ENCODE measurements at regions not wholly inside any gene's neighbourhood (a gene's known extent, or its start where the extent isn't known, plus 50 kb on each side); places are given as distances from the start of the nearest gene placed in this dataset.

GRCh38 chr2:14316594-14316993 is 315.9 kb upstream of the LRATD1 start:
- H3K4me3 ChIP-seq, result no peak overlapping the region
- no peaks in the 10 kb centered on the region for H3K9me3 ChIP-seq
- DNase-seq (ENCODE audit: low spot score in 2 of 2), result no peak
- WGBS, result 42% methylated on average over 1 of the region's 1 CpG
- TF ChIP-seq CTCF (IDR thresholded peaks at IDR 0.05) (no peak), POLR2A (IDR thresholded peaks at IDR 0.05) (no peak), EP300 (IDR thresholded peaks at IDR 0.05) (no peak)
- no peaks in the 10 kb centered on the region for H3K36me3 ChIP-seq
- no peaks in the 10 kb centered on the region for H3K27me3 ChIP-seq
- H3K4me1 ChIP-seq, result no peaks in the 10 kb centered on the region
- H3K27ac ChIP-seq, result no peak overlapping the region

- Histone ChIP-seq H3K4me1 (no peaks in the 10 kb centered on the region), H3K27ac (no peak overlapping the region), H3K36me3 (no peaks in the 10 kb centered on the region), H3K9me3 (no peaks in the 10 kb centered on the region), H3K27me3 (no peaks in the 10 kb centered on the region), H3K4me3 (no peak overlapping the region)
- DNase-seq (ENCODE audit: low spot score in 2 of 2), result no peak
- 67% methylated on average over 4 of the region's 4 CpGs for WGBS
- TF ChIP-seq CTCF (IDR thresholded peaks at IDR 0.05), result no peak
- no peak for TF ChIP-seq POLR2A (IDR thresholded peaks at IDR 0.05)
- TF ChIP-seq EP300 (IDR thresholded peaks at IDR 0.05), result no peak
- no peak for TF ChIP-seq POLR2AphosphoS5 (IDR thresholded peaks at IDR 0.05)
Measured at GRCh38 chr2:14321357-14321756, 311.2 kb upstream of the LRATD1 start.

- Histone ChIP-seq H3K4me3 (no peak overlapping the region), H3K27me3 (no peaks in the 10 kb centered on the region), H3K9me3 (no peaks in the 10 kb centered on the region), H3K4me1 (no peaks in the 10 kb centered on the region), H3K27ac (no peak overlapping the region), H3K36me3 (no peaks in the 10 kb centered on the region)
- WGBS, result 58% methylated on average over 2 of the region's 2 CpGs
- TF ChIP-seq EP300 (IDR thresholded peaks at IDR 0.05) (no peak), CTCF (IDR thresholded peaks at IDR 0.05) (no peak), POLR2AphosphoS5 (IDR thresholded peaks at IDR 0.05) (no peak), POLR2A (IDR thresholded peaks at IDR 0.05) (no peak)
- no peak for DNase-seq (ENCODE audit: low spot score in 2 of 2)
Measured at GRCh38 chr2:14322306-14322705, 310.2 kb upstream of the LRATD1 start.

GRCh38 chr2:14324308-14324707 is 308.2 kb upstream of the LRATD1 start:
- DNase-seq (ENCODE audit: low spot score in 2 of 2), result no peak
- Histone ChIP-seq H3K36me3 (no peaks in the 10 kb centered on the region), H3K27ac (no peak overlapping the region), H3K9me3 (no peaks in the 10 kb centered on the region), H3K4me1 (no peaks in the 10 kb centered on the region), H3K4me3 (no peak overlapping the region), H3K27me3 (no peaks in the 10 kb centered on the region)
- 78% methylated on average over 2 of the region's 2 CpGs for WGBS
- TF ChIP-seq EP300 (IDR thresholded peaks at IDR 0.05) (no peak), POLR2AphosphoS5 (IDR thresholded peaks at IDR 0.05) (no peak), POLR2A (IDR thresholded peaks at IDR 0.05) (no peak), CTCF (IDR thresholded peaks at IDR 0.05) (no peak)

- H3K27me3 ChIP-seq, result no peaks in the 10 kb centered on the region
- H3K4me1 ChIP-seq, result no peaks in the 10 kb centered on the region
- no peak overlapping the region for H3K4me3 ChIP-seq
- H3K36me3 ChIP-seq, result no peaks in the 10 kb centered on the region
- no peak for DNase-seq (ENCODE audit: low spot score in 2 of 2)
- TF ChIP-seq POLR2A (IDR thresholded peaks at IDR 0.05), result no peak
- TF ChIP-seq EP300 (IDR thresholded peaks at IDR 0.05), result no peak
- TF ChIP-seq CTCF (IDR thresholded peaks at IDR 0.05), result no peak
- no peak for TF ChIP-seq POLR2AphosphoS5 (IDR thresholded peaks at IDR 0.05)
- H3K9me3 ChIP-seq, result no peaks in the 10 kb centered on the region
- H3K27ac ChIP-seq, result no peak overlapping the region
Measured at GRCh38 chr2:14330884-14331283, 301.6 kb upstream of the LRATD1 start.

Data from suprapubic skin (tissue), 4 donors.